HTR-8/SVneo (cell line): ENCODE measurements at regions not wholly inside any gene's neighbourhood (a gene's known extent, or its start where the extent isn't known, plus 50 kb on each side); places are given as distances from the start of the nearest gene placed in this dataset.
"Not testable (repeated sequence)": the region's sequence is repeated elsewhere in the genome, so short reads cannot be mapped to it uniquely, and the experiment has no call there.

Experiments used
- DNase-seq: peaks from one replicate; pipeline ENCODE4 v3.0.0; 2011; ENCODE audit warnings: low spot score, mixed read lengths; ENCODE audit not compliant: insufficient read length
- FAIRE-seq: peaks from 2 replicates; lab custom pipeline; 2011; peaks lifted over from hg19 to GRCh38; lab: Jason Lieb, UNC

DNA sequence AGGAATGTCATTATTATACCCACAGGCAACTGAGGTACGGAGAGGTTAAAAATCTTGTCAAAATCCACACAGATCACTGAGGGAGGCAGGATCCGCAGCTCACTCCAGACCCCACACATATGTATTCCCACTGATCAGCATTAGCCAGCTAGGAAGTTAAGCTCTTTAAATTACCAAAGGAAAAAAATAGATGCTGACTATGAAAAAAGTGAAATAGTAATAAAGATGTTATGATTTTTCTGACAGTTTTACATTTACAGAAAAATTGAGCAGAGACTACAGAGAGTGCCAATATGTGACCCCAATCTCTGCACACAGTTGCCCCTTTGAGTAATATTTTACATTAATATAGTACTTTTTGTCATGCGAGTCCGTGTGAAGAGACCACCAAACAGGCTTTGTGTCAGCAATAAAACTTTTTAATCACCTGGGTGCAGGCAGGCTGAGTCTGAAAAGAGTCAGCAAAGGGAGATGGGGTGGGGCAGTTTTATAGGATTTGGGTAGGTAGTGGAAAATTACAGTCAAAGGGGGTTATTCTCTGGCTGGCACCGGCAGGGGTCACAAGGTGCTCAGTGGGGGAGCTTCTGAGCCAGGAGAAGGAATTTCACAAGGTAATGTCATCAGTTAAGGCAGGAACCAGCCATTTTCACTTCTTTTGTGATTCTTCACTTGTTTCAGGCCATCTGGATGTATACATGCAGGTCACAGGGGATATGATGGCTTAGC, 61.9 kb upstream of the NAA35 start:
- not testable (repeated sequence) for DNase-seq, FAIRE-seq

- not testable (repeated sequence) for FAIRE-seq, DNase-seq
Observed at GRCh38 chr9:85880507-85880906, 60.4 kb upstream of the NAA35 start.

DNA sequence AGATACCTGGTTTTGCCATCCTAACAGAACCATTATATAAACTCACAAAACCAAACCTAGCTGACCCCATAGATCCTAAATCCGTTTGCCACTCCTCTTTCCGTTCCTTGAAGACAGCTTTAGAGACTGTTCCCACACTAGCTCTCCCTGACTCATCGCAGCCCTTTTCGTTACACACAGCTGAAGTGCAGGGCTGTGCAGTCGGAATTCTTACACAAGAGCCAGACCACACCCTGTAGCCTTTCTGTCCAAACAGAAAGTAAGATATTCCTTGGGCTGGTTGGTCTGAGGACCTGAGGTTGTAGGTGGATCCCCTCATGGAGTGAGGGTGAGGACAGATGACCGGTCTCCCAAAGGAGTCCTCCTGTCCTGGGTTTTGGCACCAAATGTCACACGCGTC, 56.7 kb upstream of the NAA35 start:
- no peak for DNase-seq

DNA sequence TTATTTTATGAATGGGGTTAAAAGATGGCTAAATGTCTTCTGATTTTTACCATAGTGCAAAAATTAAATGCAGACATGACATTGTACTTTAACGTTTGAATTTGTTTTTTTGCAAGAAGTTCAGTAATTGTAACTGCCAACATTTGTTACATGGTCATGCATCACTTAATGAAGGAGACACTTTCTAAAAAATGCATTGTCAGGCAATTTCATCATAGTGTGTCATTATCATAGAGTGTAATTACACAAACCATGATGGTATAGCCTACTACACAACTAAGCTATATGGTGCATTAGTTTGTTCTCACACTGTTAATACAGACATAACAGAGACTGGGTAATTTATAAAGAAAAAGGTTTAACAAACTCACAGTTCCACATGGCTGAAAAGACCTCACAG, 50.0 kb upstream of the NAA35 start:
- DNase-seq (no peak), FAIRE-seq (no peak)

More for the DNA sequence above, 56.7 kb upstream of the NAA35 start:
- no peak for FAIRE-seq
